Peyer's patch (tissue), 4 donors: ENCODE measurements at regions not wholly inside any gene's neighbourhood (a gene's known extent, or its start where the extent isn't known, plus 50 kb on each side); places are given as distances from the start of the nearest gene placed in this dataset.

Experiments
- CTCF ChIP-seq, 6 experiments: fragments of 450-650 bp in 4 of 6; fragments of 200-600 bp in 2 of 6; sonication (generic) in 1 of 6; IDR thresholded peaks; one replicate each; pipeline ENCODE4 v1.5.1; 2017 to 2019; ENCODE audit warnings: antibody characterized with exemption in 6 of 6, mild to moderate bottlenecking in 3 of 6, moderate library complexity in 1 of 6
- POLR2A ChIP-seq, 2 donors: fragments of 450-650 bp; IDR thresholded peaks; one replicate each; pipeline ENCODE4 v1.5.1; 2017; ENCODE audit warnings: antibody characterized with exemption in 2 of 2, mild to moderate bottlenecking in 2 of 2, moderate library complexity in 2 of 2

- TF ChIP-seq CTCF (IDR thresholded peaks at IDR 0.05) (no peak), POLR2A (IDR thresholded peaks at IDR 0.05) (no peak)
Observed at GRCh38 chr2:118269408-118270051, 181.3 kb downstream of the INSIG2 start.
